ENCODE measurements at regions not wholly inside any gene's neighbourhood (a gene's known extent, or its start where the extent isn't known, plus 50 kb on each side); places are given as distances from the start of the nearest gene placed in this dataset.

DNA sequence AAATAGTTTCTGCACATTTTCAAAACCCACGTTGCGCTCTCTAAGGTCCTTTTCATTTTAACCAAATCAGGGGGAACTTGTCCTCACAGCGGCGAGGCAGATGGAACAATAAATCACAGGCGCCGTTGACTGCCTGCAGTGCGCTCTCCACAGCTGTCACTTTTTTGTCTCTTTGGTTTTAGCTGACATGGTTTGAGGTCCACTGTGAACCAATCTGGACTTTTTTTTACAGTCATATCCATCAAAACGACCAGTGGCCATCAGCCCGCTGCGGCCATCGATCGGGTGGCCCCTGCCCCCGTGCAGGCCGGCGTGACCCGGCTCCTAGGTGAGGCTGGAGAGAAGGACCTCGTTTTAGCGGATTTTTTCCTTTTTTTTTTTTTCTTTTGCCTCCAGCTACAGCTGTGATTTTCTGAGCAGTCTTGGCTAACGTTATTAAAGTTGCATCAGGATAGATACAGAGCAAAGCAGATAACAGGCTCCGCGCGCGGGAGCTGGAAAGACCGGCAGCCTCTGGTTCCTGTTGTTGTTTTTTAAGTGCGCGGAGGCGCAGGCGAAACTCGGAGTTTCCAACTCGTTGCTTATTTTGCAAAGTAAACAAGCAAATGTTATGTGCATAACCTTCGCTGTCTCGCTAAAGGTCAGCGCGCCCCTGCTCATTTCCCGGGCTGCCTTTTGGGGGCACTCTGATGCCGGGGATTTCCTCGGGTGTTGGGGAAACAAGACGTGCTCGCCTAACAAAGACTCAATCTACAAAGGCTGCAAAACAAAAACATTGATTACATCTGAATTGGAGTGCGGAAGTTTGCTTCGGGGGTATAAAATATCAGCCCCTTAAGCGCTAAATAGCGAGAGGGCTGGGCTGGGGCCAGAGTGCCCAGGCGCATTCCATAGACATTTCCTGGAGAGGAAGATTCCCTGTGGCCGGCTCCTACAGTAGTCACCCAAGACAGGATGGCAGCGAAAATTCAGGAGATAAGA lies 414.8 kb upstream of the MKI67 start:
- H3K36me3 Mint-ChIP-seq (ENCODE audit: unreplicated experiment): no peaks in the 10 kb centered on the region

DNA sequence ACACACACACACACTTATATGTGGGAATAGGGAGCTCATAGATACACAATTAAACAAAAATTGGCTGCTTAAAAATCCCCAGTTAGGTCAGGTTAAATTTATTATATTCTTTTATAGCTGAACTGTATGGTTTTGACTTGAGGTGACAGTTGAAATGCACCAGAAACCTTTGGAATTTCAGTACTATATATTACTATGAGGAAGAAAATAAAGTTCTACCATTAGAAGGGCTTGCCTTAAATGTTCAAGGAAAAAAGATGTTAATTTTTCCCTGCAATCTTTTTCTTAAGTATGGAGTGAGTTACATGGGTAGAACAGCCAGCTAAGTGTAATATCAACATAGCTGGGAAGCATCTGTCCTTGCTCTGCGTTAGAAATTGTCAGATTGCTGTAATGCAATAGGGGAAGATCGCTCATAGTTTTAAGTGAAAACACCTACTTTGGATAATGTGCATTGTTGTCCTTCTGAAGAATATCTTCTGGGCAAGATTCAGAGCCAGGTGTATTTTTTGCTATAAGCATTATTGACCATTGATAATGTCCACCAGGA lies 415.8 kb upstream of the MKI67 start:
- peaks cover 11% of the 10 kb centered on the region for H3K9me3 Mint-ChIP-seq (ENCODE audit: unreplicated experiment)
- peaks cover 78% of the 10 kb centered on the region for H3K4me1 Mint-ChIP-seq (ENCODE audit: low read depth, unreplicated experiment)
- TF ChIP-seq, protein P1, sequence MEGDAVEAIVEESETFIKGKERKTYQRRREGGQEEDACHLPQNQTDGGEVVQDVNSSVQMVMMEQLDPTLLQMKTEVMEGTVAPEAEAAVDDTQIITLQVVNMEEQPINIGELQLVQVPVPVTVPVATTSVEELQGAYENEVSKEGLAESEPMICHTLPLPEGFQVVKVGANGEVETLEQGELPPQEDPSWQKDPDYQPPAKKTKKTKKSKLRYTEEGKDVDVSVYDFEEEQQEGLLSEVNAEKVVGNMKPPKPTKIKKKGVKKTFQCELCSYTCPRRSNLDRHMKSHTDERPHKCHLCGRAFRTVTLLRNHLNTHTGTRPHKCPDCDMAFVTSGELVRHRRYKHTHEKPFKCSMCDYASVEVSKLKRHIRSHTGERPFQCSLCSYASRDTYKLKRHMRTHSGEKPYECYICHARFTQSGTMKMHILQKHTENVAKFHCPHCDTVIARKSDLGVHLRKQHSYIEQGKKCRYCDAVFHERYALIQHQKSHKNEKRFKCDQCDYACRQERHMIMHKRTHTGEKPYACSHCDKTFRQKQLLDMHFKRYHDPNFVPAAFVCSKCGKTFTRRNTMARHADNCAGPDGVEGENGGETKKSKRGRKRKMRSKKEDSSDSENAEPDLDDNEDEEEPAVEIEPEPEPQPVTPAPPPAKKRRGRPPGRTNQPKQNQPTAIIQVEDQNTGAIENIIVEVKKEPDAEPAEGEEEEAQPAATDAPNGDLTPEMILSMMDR (IDR thresholded peaks at IDR 0.05; ENCODE audit: partially characterized antibody, unreplicated experiment): no peak
- peak overlapping the region; percentile 77 for H3K4me3 Mint-ChIP-seq (ENCODE audit: unreplicated experiment)
- DNase-seq: no peak
- no peaks in the 10 kb centered on the region for H3K36me3 Mint-ChIP-seq (ENCODE audit: unreplicated experiment)
- H3K27ac Mint-ChIP-seq (ENCODE audit: unreplicated experiment): peak overlapping the region; percentile 97
- H3K27me3 Mint-ChIP-seq (ENCODE audit: unreplicated experiment): peaks cover 12% of the 10 kb centered on the region

More for the DNA sequence above, 414.8 kb upstream of the MKI67 start:
- Mint-ChIP-seq H3K9me3 (ENCODE audit: unreplicated experiment) (peaks cover 11% of the 10 kb centered on the region), H3K4me1 (ENCODE audit: low read depth, unreplicated experiment) (peaks cover 78% of the 10 kb centered on the region), H3K4me3 (ENCODE audit: unreplicated experiment) (peak overlapping the region; percentile 77), H3K27ac (ENCODE audit: unreplicated experiment) (peak overlapping the region; percentile 97), H3K27me3 (ENCODE audit: unreplicated experiment) (peaks cover 12% of the 10 kb centered on the region)
- TF ChIP-seq, protein P1 (IDR thresholded peaks at IDR 0.05; ENCODE audit: partially characterized antibody, unreplicated experiment): no peak
- peak; percentile 65 for DNase-seq

DNA sequence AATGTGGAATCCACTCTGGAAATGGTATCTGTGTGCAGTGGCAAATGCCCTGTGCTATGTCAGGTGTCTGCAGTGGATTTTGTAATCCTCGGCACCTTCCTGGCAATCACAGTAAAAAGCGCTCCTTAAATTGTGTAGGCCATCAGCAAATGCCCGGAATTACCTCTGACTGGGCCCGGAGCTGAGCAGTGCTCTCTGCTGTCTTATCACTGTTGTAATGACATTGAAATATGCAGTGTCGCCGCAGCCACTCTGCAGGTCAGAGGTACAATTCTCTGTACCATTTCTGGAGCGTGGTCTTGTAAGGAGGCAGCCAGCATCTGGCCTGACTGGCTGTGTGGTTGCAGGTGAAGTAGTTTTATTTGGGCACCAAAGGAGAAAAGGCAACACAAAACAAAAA lies 416.4 kb upstream of the MKI67 start:
- peaks cover 11% of the 10 kb centered on the region for H3K9me3 Mint-ChIP-seq (ENCODE audit: unreplicated experiment)
- H3K27ac Mint-ChIP-seq (ENCODE audit: unreplicated experiment): peak overlapping the region; percentile 69
- H3K4me1 Mint-ChIP-seq (ENCODE audit: low read depth, unreplicated experiment): peaks cover 73% of the 10 kb centered on the region
- peak overlapping the region; percentile 17 for H3K4me3 Mint-ChIP-seq (ENCODE audit: unreplicated experiment)
- TF ChIP-seq, protein P1 (IDR thresholded peaks at IDR 0.05; ENCODE audit: partially characterized antibody, unreplicated experiment): no peak
- H3K27me3 Mint-ChIP-seq (ENCODE audit: unreplicated experiment): peaks cover 12% of the 10 kb centered on the region
- no peak for DNase-seq
- no peaks in the 10 kb centered on the region for H3K36me3 Mint-ChIP-seq (ENCODE audit: unreplicated experiment)

DNA sequence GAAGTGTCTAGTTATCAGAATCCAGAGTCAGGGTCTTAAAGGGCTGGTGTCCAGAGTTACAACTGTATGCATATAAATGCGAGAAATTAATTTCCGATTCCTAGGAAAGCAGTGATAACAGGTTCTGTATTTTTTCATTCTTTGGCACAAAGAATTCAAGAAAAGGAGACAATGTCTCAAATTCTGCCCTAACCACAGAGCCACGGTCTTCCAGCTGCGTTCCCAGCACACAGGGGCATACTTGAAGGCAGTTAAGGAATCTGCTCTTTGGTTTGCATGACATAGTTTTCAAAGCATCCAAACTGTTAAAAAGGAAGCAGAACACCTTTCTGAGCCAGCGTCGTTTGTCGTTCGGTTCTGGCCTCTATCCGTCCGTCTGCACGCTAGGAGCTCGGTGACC lies 416.9 kb upstream of the MKI67 start:
- Mint-ChIP-seq H3K27me3 (ENCODE audit: unreplicated experiment) (peaks cover 12% of the 10 kb centered on the region), H3K4me3 (ENCODE audit: unreplicated experiment) (peak overlapping the region; percentile 17), H3K36me3 (ENCODE audit: unreplicated experiment) (no peaks in the 10 kb centered on the region), H3K4me1 (ENCODE audit: low read depth, unreplicated experiment) (peaks cover 68% of the 10 kb centered on the region), H3K9me3 (ENCODE audit: unreplicated experiment) (peaks cover 13% of the 10 kb centered on the region), H3K27ac (ENCODE audit: unreplicated experiment) (peak overlapping the region; percentile 69)
- no peak for DNase-seq
- TF ChIP-seq, protein P1 (IDR thresholded peaks at IDR 0.05; ENCODE audit: partially characterized antibody, unreplicated experiment): no peak

DNA sequence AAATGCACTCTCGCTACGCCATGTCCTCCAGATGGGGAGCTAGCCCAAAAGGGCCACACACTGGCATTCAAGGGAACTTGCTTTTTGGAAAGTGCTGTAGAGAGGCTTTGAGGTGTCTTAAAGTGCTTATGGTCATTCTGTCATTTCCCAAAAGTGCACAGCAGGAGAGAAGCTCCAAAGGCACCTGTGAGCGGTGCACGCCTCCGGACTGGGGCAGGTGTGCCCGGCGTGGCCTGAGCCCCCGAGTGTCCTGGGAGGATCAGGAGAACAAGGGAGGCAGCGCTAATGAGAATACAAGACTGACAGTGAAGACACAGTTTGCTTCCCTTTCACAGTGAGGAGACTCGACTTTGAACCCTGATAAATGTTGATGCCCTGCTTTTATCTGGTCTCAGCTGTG lies 419.0 kb upstream of the MKI67 start:
- H3K4me3 Mint-ChIP-seq (ENCODE audit: unreplicated experiment): no peak overlapping the region
- no peaks in the 10 kb centered on the region for H3K36me3 Mint-ChIP-seq (ENCODE audit: unreplicated experiment)
- H3K9me3 Mint-ChIP-seq (ENCODE audit: unreplicated experiment): peaks cover 9% of the 10 kb centered on the region
- no peak for DNase-seq
- H3K4me1 Mint-ChIP-seq (ENCODE audit: low read depth, unreplicated experiment): peaks cover 53% of the 10 kb centered on the region
- no peak overlapping the region for H3K27ac Mint-ChIP-seq (ENCODE audit: unreplicated experiment)
- TF ChIP-seq, protein P1 (IDR thresholded peaks at IDR 0.05; ENCODE audit: partially characterized antibody, unreplicated experiment): no peak
- H3K27me3 Mint-ChIP-seq (ENCODE audit: unreplicated experiment): peaks cover 11% of the 10 kb centered on the region
